ENCODE measurements at regions not wholly inside any gene's neighbourhood (a gene's known extent, or its start where the extent isn't known, plus 50 kb on each side); places are given as distances from the start of the nearest gene placed in this dataset.

DNA sequence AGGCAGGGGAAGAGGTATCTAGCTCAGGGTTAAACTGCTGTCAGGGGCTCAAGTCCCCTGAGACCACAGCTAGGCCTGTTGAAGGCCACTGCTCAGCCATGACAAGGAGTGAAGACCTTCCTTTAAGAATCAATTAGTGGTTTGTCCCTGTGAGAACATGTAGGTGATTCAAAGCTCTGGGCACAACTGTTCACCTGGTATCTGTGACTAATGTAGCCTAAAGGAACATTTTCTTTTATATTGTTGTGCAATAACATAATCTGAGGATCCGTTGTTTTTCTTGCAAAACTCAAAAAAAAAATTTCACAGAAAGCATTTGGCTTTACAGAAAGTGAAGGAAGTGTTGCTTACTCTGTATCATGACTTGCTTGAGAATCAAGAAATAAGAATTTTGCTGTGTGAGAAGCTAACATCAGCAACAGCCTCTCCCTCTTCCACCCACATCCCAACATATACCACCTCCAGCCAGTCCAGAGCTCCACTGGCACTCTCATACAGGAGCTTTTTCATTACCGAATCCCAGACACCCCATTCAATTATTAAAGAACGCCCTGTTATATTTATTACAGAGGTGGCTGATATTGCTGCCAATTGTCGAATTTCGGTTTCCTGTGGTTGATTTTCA lies 807.0 kb downstream of the TLE4 start:
- DNase-seq (ENCODE audit: low read depth): no peak

DNA sequence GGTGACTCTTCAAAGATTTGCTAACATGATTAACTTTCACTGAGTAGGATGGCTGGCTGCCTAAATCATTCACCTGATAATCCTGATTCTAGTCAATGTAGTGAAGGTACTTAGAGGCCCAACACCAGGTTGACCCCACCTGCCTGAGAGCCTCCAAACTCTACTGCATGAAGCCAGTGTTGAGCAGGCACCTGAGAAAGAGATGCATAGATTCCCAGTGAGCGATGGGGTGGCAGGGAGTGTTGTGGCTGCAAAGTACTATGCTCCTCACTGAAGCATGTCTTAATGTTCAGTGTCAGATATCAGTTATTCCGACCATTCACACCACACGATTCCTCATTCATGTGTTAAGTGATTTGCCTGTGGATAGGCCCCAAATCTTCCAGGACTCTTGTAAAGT lies 804.4 kb downstream of the TLE4 start:
- DNase-seq (ENCODE audit: low read depth): no peak

DNA sequence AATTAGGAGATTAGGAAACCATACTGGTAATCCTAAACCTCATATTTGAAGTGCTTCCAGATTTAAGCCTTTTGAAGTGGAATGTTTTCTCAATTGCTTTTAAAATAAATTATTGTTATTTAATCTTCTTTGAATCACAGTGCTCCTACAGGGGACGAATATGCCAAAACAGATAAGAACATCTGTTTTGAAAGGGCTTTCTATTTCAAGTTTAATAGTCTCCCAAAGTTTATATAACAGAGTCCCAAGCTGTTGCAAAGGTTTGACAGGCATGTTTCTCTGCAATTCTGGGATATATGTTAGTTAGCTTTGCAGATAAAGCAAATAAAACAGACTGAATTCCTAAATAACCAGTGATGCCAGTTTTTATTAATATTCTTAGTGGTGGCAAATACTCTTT lies 803.7 kb downstream of the TLE4 start:
- no peak for DNase-seq (ENCODE audit: low read depth)

DNA sequence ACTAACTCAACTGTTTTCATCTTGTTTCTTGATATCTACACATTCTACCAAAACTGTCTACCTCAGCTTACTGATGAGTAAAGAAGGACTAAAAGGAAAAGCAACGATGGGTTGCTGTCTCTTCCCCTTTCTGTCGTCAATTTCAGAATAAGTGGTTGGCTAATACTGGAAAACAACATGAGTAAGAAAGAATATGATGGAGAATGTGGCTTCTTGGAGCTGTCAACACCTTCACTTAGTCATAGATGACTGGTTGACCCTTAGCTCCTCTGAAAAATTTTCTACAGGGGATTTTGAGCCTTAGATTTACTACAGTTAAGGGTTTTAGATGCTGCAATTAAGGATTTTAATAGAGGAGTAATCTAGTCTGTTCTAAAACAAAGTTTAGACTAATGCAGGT lies 797.9 kb downstream of the TLE4 start:
- no peak for DNase-seq (ENCODE audit: low read depth)

DNA sequence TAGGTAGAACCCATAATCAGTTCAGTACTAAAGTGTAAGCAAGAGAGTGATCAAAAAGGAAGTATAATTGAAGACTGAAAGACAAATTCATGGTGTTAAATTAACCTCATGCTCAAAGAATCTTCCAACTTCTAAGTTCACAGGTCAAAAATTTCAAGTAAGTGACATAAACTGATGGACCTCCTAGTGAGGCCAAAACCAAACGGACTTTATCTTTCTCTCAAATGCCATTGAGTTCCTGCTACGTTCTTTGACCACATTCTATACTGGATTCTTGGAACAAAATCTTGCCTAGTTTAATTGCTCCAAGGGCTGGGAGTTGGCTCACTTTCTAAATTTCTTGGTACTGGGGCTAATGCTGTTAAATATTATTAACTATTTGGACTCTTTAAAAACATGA lies 794.9 kb downstream of the TLE4 start:
- DNase-seq (ENCODE audit: low read depth): no peak

DNA sequence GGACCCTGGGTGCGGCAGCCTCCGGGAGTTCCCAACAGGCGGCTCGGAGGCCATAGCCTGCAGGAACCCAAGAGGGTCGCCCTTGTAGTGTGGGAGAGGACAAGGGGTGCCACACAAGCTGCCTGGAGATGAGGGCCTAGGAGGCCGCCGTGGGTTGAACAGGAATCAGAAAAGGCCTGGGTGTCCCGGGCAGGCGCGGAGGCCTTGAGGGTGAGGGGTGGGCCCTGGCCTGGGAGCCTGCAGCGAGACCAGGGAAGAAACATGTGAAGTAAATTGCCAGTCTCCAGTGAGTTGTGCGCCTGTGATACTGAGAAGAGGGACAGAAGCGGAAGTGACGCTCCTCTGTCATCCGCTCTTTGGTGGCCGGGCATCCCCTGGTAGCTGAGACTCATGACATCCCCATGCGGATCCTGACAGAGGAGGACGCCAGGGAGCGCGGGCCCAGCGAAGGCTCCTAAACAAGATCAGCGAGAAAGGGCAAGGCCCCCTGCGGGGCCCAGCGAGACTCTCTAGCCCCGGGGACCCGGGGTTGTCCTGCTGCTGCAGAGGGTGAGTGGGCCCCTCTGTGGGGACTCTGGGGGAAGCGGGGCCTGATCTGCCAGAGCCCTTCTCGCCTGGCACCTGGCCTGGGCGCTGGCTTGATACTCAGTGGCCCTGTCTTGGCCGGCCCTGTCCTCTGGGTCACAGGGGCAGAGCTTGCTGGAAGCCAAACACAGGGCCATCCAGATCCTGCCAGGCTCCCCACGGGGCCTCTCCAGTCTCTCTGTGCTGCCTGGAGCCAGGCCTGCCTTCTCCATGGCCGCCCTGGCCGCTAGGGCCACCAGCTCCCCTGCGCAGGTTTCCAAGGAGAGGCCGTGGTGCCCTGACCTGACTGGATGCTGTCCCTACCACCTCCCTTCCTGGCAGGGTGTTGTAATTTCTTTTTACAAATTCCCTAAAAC lies 788.4 kb downstream of the TLE4 start:
- DNase-seq (ENCODE audit: low read depth): no peak

DNA sequence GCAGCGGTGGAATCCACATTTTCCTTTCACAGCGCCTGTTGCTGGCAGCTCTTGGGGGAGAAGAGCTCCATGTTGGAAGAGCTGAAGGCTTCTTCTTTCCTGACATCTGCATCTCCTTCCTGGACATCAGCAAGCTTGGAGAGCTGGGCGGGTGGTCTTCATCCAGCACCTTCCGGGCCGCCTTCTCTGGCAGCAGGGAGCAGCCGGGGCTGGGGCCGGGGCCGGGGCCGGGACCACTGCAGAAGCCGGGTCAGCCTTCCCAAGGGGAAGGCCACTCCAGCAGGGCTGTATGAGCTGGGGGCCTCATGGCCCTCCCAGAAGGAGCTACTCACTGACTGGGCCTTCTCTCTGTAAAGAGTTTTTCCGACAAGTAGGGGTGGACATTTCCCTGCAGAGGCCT lies 787.5 kb downstream of the TLE4 start:
- DNase-seq (ENCODE audit: low read depth): no peak

DNA sequence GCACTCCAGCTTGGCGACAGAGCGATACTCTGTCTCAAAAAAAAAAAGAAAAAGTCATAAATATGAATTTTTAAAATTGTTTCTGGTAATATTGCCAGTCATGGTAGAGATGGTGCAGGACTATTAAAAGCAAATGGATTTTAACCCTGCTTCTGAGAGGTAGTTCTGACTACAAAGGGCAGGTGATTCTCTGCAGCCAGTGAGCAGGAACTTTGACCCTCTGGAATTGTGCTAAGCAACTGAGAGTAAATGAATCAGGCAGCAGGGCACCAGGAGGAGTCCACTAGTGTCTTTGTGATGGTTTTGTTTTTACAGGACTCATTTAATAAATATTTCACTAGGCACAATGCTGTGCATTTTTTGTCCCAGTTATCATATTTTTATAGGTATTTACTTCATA lies 781.2 kb downstream of the TLE4 start:
- no peak for DNase-seq (ENCODE audit: low read depth)

DNA sequence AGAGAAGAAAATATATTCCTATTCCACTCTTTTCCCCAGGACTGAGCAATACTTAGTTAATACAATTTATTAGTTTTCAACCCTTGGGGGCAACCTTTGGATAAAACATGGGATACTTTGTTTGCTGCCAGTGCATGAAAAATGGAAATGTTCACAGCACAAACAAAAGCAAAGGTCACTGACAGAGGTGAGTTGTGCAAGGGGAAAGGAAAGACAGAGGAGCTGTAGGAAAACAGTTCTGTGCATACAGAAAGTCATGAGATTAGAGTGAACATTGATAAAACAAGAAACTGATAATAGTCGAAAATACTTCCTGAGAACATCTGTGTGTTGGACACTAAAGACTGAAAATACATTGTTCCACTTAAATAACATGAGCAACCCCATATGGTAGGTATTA lies 779.8 kb downstream of the TLE4 start:
- DNase-seq (ENCODE audit: low read depth): no peak

DNA sequence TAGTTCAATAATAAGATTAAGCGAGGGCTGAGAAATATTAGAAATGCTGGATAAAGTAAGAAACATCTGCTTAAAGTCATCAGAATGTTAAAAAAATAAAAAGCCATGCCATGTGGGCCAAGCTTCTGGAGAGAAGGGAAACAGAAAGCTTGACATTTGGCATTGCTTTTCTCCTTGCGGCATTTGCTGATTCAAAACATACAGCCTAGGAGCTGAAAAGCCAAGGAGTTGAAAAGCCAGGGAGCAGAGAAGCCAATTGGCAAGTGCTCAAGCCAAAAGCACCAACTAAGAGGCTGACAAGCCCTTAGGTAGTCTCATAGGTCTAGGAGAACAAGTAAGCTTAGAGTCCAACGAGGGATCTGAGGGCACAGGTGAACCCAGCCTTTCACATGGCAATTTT lies 754.3 kb downstream of the TLE4 start:
- DNase-seq (ENCODE audit: low read depth): no peak

DNA sequence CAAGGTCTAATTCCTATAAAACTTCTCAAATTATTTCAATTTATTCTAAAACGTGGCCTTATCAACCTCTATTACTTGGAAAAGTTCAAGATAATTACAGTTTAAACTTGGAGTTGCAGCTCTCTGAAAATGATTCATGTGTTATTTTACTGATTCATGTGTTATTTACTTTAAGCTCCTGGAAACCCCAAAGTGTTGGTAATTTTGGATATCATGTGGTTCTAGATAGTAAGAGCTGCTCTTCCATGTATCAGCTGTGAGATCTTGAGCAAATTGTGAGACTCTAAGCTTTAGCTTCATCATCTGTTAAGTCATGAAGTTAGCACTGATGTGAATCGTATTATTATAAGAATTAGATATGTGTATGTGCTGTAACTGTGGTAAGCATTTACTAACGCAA lies 749.2 kb downstream of the TLE4 start:
- DNase-seq (ENCODE audit: low read depth): peak; percentile 8

DNA sequence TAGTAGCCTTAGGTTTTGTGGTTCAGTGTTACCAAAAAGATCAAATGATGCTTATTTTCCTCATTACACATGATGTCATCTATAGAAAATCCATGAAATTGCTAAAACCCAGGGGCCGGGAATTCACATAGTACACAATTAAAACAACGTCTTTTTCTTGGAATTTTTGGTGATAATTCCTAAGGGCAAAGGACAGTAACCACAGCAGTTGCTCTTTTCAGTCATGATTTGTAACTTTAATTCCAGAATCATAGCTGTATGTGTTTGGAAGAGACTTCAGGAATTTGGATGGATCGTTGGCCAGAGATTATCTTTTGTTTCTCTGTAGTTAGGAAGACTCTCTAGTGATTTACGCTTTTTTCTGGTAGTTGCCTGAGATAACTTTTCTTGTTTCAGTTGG lies 748.7 kb downstream of the TLE4 start:
- peak; percentile 11 for DNase-seq (ENCODE audit: low read depth)

DNA sequence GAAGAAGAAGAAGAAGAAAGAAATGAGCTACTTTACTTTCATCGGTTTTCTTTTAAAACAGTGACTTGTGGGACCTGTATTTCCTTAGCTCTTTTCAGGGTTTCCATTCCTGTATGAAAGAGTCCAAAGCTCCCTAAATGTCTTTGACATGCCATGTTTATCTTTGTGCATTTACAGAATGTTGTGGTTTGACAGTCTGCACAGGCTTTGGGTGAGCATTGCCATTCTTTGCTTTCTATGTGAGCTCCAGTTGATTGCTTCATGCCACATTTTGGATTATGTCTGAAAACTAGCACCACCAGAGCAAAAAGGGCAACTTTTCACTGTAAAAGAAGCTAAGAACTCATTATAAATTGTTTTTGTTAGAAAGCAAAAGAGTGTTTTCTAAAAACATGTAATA lies 733.4 kb downstream of the TLE4 start:
- no peak for DNase-seq (ENCODE audit: low read depth)

DNA sequence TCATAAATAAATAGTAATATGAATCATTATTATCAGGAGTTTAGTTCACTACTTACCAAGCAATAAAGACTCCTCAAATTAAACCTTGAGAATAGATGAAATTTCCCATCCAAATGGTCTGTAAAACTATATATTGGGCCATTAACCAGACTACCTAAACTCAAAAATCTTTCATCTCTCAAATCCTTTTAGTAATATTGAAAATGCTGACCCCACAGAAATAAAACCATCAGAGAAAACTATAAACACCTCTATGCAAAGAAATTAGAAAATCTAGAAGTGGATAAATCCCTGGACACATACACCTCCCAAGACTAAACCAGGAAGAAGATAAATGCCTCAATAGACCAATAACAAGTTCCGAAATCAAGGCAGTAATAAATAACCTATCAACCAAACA lies 723.2 kb downstream of the TLE4 start:
- no peak for DNase-seq (ENCODE audit: low read depth)

DNA sequence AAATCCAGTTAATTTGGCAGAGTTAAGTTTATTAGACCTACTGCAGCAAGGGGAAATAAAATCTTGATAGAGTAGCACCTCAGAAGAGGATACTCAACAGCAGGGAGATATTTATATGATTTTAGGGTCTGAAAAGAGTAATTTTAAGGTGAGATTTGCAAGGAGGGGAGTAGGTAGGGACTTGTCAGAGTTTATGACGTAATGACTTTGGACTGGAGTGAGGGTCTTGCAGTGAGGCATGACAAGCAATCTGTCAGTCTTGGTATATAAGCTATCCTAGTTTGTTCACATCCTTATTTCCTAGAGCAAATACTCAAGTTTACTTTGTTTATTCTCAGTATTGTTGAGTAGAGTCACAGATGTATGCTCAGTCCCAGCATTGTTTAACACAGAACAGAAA lies 722.6 kb downstream of the TLE4 start:
- no peak for DNase-seq (ENCODE audit: low read depth)

DNA sequence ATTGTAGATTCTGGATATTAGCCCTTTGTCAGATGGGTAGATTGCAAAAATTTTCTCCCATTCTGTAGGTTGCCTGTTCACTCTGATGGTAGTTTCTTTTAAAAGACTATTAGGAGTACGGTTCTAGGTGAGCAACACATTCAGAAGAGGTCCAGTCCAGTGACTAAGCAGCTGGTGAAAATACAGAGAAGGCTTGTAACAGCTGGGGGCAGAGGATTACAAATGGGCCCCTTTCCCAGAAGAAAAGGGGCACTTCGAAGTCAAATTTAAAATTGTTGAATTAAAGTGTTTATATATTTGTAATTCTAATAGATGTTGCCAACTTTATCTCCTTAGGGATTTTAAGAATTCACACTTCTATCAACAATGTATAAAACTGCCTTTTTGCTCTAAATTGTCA lies 720.5 kb downstream of the TLE4 start:
- DNase-seq (ENCODE audit: low read depth): no peak

DNA sequence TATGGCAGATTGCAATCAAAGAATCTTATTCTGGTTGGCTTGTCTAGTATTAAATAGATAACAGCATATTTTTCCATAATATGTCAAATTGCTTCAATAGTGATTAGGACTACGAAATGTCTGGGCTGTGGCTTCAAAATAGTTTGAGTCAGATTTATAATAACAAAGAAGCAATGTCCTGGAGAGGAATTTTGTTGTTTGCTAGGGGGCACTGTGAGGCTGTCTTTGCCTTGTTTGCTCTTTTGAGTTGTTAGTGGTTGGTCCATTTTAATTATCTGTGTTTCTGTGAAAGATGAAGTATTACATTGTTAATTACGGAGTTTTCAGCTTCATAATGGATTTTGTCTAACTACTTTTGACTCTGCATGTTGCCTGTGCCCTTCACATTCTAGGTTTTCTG lies 713.6 kb downstream of the TLE4 start:
- DNase-seq (ENCODE audit: low read depth): no peak

DNA sequence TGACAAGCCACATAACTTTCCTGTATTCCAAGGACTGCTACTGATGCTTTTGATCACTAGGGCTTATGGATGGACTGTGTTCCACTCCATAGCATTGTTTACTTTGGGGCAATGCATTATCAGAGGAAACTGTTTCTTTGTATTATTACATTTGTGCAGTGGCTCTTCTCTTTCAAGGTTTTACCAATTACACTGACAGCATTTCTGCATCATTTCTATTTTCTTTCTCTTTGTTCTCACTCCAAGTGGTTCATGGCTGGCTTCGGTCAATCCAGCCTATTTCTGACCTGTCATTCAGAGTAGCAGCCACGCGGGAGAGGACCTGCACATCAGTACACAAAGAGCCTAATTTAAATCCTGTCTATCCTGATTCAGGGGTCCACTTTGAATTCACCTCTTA lies 711.0 kb downstream of the TLE4 start:
- no peak for DNase-seq (ENCODE audit: low read depth)

DNA sequence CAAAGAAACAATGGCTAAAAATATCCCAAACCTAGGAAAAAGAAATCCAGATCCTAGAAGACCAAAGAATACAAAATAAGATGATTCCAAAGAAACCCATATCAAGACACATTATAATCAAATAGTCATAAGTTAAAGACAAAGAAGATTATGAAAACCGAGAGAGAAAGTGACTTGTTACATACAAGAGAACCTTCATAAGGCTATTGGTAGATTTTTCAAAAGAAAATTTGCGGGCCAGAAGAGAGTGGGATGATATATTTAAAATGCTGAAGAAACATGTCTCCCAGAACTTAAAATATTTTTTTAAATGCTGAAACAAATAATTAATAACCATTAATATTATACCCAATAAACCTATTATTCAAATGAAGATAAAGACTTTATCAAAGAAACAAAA lies 687.3 kb downstream of the TLE4 start:
- DNase-seq (ENCODE audit: low read depth): no peak

DNA sequence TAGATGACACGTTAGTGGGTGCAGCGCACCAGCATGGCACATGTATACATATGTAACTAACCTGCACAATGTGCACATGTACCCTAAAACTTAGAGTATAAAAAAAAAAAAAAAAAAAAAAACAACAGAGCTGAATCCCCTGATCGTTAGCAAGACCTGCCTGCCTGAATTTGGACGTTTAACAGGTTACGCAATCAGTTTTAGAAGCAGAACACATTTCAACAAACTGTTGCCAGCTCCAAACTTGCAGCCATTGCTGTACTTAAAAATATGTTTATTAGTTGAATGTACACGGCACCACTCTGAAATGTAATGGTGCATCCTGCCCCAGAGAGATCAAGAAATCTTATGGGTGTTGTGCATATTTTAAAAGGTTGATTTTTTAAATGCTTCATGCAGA lies 680.0 kb downstream of the TLE4 start:
- DNase-seq (ENCODE audit: low read depth): no peak

DNA sequence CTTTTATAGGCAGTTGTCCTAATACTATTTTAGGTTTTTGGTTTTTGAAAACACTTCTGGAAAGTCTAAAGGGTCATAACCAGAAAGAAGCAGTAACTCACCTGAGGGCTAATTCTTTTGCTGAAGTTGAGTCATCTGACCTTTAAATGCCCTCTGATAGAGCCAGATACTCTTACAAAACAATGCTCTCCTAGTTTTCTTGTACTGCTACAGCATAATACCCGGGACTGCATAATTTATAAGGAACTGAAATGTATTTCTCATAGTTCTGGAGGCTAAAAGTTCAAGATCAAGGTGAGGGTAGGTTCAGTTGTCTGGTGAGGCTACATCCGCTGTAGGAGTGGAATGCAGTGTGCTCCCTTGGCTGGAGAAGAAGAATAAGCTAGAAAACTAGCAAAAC lies 670.3 kb downstream of the TLE4 start:
- no peak for DNase-seq (ENCODE audit: low read depth)

DNA sequence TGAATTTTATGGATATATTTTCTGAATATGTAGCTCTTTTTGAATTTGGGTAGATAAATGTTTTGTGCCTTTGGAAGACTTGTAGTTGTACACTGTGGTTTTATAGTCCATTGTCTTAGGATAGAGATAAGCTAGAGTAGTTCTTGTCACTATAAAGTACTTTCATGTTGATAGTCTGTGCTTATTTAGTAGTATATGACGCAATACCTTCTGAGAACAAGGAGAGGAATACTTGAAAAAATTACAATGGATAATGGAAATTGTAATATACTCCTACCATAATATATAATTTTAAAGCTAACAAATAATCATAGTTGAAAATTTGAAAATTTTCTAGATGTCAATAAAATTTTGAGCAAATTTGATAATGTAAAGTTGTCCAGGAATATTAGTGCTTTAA lies 664.0 kb downstream of the TLE4 start:
- DNase-seq (ENCODE audit: low read depth): no peak

DNA sequence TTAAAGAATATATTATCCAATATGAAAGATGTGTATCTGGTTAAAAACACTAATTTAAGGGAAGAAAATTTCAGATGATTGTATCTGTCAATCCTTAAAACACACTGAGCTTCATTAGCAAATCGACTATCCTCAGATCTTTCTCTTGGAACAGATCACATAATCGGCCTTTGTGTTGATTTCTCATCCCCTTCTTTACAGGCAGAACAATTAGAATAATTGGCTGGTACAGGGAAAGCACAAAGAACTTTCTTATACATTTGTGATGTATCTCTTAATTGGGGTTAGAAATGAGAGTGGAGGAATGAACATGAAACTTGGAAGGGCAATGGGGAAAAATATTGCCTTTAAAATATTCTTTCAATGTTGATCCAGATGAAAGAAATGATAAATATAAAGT lies 662.1 kb downstream of the TLE4 start:
- no peak for DNase-seq (ENCODE audit: low read depth)

Data from RPMI7951 (cell line).